Esophagus (tissue), 2 donors: ENCODE measurements at regions not wholly inside any gene's neighbourhood (a gene's known extent, or its start where the extent isn't known, plus 50 kb on each side); places are given as distances from the start of the nearest gene placed in this dataset.

Source experiments
- H3K27ac ChIP-seq, 2 donors: one replicate each; pipeline ENCODE4 v1.5.1; 2013; ENCODE audit warnings: low read depth in 2 of 2, mild to moderate bottlenecking in 2 of 2, inconsistent platforms in 1 of 2, low read length in 1 of 2, moderate library complexity in 1 of 2
- H3K27me3 ChIP-seq, 2 donors: one replicate each; pipeline ENCODE4 v1.6.1; 2013; ENCODE audit warnings: low read length in 2 of 2, control low read depth in 1 of 2, mild to moderate bottlenecking in 1 of 2; ENCODE audit not compliant: insufficient read depth in 2 of 2, control insufficient read depth in 1 of 2
- H3K36me3 ChIP-seq, 2 donors: one replicate each; pipeline ENCODE4 v1.6.1; 2013; ENCODE audit warnings: low read length in 1 of 2; ENCODE audit not compliant: control insufficient read depth in 2 of 2, insufficient read depth in 2 of 2
- H3K4me1 ChIP-seq, 2 donors: one replicate each; pipeline ENCODE4 v1.6.1; 2013; ENCODE audit warnings: low read length in 1 of 2; ENCODE audit not compliant: control insufficient read depth in 2 of 2, insufficient read depth in 2 of 2
- H3K4me3 ChIP-seq, 2 donors: one replicate each; pipeline ENCODE4 v1.5.1; 2013; ENCODE audit warnings: low read length in 2 of 2, mild to moderate bottlenecking in 2 of 2, low read depth in 1 of 2, moderate library complexity in 1 of 2
- H3K9me3 ChIP-seq, 2 donors: one replicate each; pipeline ENCODE4 v1.6.1; 2013; ENCODE audit warnings: mild to moderate bottlenecking in 2 of 2, low read depth in 1 of 2, low read length in 1 of 2, moderate library complexity in 1 of 2; ENCODE audit not compliant: control insufficient read depth in 2 of 2, insufficient read depth in 1 of 2
- WGBS, 2 donors: extraction: QIAGEN DNeasy Blood & Tissue Kit; methylation state at CpG; one replicate each; pipeline ENCODE4 v1.1.7; 2013; 5-methylcytosine and 5-hydroxymethylcytosine counted together
- donor health status: healthy with polysubstance abuse.
- donor health status: Bipolar disorder and iron deficiency.

DNA sequence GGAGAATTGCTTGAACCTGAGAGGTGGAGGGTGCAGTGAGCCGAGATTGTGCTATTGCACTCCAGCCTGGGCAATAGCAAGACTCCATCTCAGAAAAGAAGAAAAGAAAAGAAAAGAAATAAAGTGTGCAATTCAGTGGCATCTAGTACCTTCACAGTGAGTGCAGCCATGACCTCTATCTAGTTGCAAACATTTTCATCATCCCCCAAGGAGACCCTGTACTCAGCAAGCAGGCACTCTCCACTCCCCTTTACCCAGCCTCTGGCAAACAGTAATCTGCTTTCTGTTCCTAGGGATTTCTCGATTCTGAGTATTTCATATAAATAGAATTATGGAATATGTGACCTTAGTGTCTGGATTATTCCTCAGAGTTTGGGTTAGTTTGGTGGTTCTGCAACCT, 130.4 kb upstream of the ARL4C start:
- WGBS, 2 donors = 75 to 80% methylated on average over 2 of the region's 2 CpGs
- no peak overlapping the region for H3K4me3 ChIP-seq

DNA sequence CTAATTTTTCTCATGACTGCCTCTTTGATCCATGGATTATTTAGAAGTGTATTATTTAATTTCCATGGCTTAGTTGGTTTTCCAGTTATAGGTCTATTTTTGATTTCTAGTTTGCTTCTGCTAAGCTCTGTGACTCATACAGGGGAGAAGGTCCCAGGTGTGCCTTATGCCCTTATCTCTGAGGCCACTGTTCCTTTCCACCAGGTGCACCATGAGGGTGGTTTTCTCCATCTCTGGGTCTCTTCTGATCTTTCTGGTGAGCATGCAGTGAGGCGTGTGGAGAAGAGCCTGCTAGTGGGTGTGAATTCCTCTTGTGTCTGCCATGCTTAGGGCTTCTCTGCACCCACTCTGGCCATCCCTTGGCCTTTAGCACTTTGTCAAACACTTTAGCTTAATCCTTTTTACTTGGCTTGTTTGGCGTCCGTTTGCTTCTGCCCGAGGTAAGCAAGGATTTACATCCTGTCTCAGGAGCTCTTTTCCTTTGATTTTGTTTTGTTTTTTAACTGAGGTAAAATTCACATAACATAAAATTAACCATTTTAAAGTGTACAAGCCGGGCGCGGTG, 129.8 kb upstream of the ARL4C start:
- 85% methylated on average over 7 of the region's 7 CpGs for whole genome bisulfite sequencing, 2 donors
- Histone ChIP-seq H3K4me1 (no peaks in the 10 kb centered on the region), H3K27me3 (peaks cover 0 to 2% of the 10 kb centered on the region in 2 donors), H3K27ac (no peak overlapping the region), H3K4me3 (no peak overlapping the region), H3K36me3 (no peaks in the 10 kb centered on the region), H3K9me3 (no peaks in the 10 kb centered on the region)

More for the DNA sequence above, 130.4 kb upstream of the ARL4C start:
- H3K27ac ChIP-seq = no peak overlapping the region
- peaks cover 0 to 3% of the 10 kb centered on the region in 2 donors for H3K27me3 ChIP-seq
- no peaks in the 10 kb centered on the region for H3K9me3 ChIP-seq
- H3K4me1 ChIP-seq = no peaks in the 10 kb centered on the region
- no peaks in the 10 kb centered on the region for H3K36me3 ChIP-seq

GRCh38 chr2:234625626-234626250, 128.9 kb upstream of the ARL4C start:
- no peaks in the 10 kb centered on the region for H3K36me3 ChIP-seq
- 78 to 86% methylated on average over 4 of the region's 4 CpGs for WGBS, 2 donors

DNA sequence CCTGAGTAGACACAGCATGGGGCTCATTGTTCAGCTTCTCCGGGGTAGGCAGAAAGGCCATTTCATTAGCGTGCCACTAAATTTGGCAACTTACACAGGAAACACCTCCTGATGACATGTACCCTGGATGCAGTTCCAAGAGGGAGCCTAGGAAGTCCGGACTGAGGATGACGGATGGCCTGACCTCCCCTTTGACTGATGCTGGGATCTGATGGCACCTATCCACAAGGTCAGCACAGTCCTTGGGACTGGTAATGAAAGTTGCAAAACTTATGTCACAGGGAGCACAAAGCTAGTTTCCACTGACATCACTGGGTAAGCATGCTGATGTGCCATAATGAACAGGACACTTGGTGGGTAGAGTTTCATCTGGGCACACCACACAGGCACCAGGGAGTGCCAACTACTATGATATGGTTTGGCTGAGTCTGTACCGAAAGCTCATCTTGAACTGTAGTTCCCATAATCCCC, 126.7 kb upstream of the ARL4C start:
- Histone ChIP-seq H3K27me3 (no peaks in the 10 kb centered on the region), H3K36me3 (no peaks in the 10 kb centered on the region), H3K4me3 (no peak overlapping the region), H3K27ac (no peak overlapping the region), H3K9me3 (no peaks in the 10 kb centered on the region), H3K4me1 (no peaks in the 10 kb centered on the region)
- 75 to 81% methylated on average over 5 of the region's 5 CpGs for WGBS, 2 donors

More at GRCh38 chr2:234625626-234626250, 128.9 kb upstream of the ARL4C start:
- Histone ChIP-seq H3K4me3 (no peak overlapping the region), H3K4me1 (no peaks in the 10 kb centered on the region), H3K27me3 (no peaks in the 10 kb centered on the region), H3K27ac (no peak overlapping the region), H3K9me3 (no peaks in the 10 kb centered on the region)

- WGBS, 2 donors = 77 to 82% methylated on average over 5 of the region's 5 CpGs
- Histone ChIP-seq H3K27me3 (peaks cover 0 to 3% of the 10 kb centered on the region in 2 donors), H3K9me3 (no peaks in the 10 kb centered on the region), H3K4me1 (no peaks in the 10 kb centered on the region), H3K27ac (no peak overlapping the region), H3K36me3 (no peaks in the 10 kb centered on the region), H3K4me3 (no peak overlapping the region)
Measured at GRCh38 chr2:234621120-234621519, 124.2 kb upstream of the ARL4C start.

GRCh38 chr2:234620018-234620417, 123.1 kb upstream of the ARL4C start:
- Histone ChIP-seq H3K27me3 (peaks cover 0 to 3% of the 10 kb centered on the region in 2 donors), H3K4me1 (no peaks in the 10 kb centered on the region), H3K4me3 (no peak overlapping the region), H3K9me3 (no peaks in the 10 kb centered on the region), H3K36me3 (no peaks in the 10 kb centered on the region), H3K27ac (no peak overlapping the region)
- WGBS, 2 donors = 54 to 63% methylated on average over 7 of the region's 7 CpGs

DNA sequence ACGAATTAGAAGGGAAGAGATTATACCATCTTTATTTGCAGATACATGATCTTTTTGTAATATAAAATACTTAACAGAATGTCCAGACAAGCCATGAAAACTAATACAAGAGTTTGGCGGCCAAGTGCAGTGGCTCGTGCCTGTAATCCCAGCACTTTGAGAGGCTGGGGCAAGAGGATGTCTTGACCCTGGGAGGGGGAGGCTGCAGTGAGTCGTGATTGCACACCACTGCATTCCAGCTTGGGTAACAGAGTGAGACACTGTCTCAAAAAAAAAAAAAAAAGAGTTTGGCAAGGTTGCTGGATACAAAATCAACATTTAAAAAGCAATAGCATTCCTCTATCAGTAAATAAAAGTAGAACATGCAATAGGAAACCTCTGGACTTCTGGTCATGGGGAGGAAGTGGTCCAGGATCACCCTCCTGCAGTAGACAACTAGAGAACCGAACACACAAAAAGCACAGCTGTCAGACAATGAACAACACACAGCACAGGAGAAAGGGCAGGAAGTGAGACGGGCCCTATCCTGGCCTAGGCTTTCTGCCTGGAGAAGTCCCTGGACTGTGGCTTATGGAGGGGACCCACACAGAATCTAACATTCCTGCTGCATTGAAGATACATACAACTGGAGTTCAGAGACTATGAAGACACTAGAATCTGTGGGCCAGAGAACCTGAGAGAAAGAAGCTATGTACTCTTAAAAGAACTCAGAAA, 118.9 kb upstream of the ARL4C start:
- Histone ChIP-seq H3K4me1 (no peaks in the 10 kb centered on the region), H3K27ac (no peak overlapping the region), H3K9me3 (no peaks in the 10 kb centered on the region), H3K36me3 (no peaks in the 10 kb centered on the region), H3K27me3 (peaks cover 0 to 3% of the 10 kb centered on the region in 2 donors), H3K4me3 (no peak overlapping the region)
- 74% methylated on average over 6 of the region's 6 CpGs for WGBS, 2 donors

- H3K4me3 ChIP-seq = no peak overlapping the region
- 56 to 62% methylated on average over 1 of the region's 1 CpG for WGBS, 2 donors
- H3K27me3 ChIP-seq = no peaks in the 10 kb centered on the region
- no peaks in the 10 kb centered on the region for H3K4me1 ChIP-seq
- no peak overlapping the region for H3K27ac ChIP-seq
- H3K9me3 ChIP-seq = no peaks in the 10 kb centered on the region
- H3K36me3 ChIP-seq = no peaks in the 10 kb centered on the region
Measured at GRCh38 chr2:234611209-234611608, 114.3 kb upstream of the ARL4C start.

- Histone ChIP-seq H3K36me3 (no peaks in the 10 kb centered on the region), H3K4me1 (no peaks in the 10 kb centered on the region), H3K4me3 (no peak overlapping the region), H3K9me3 (no peaks in the 10 kb centered on the region), H3K27ac (no peak overlapping the region), H3K27me3 (no peaks in the 10 kb centered on the region)
- WGBS, 2 donors = 89 to 92% methylated on average over 4 of the region's 4 CpGs
Measured at GRCh38 chr2:234608946-234609345, 112.1 kb upstream of the ARL4C start.
